Aorta (tissue), 5 donors: ENCODE measurements at regions not wholly inside any gene's neighbourhood (a gene's known extent, or its start where the extent isn't known, plus 50 kb on each side); places are given as distances from the start of the nearest gene placed in this dataset.

Experiments
- ATAC-seq: fragments of 200-7000 bp; cut with Tn5 transposase; one replicate; pipeline ENCODE4 v1.9.1; 2022; ENCODE audit warnings: moderate library complexity; ENCODE audit not compliant: low FRiP score
- DNase-seq, 2 donors: peaks; one replicate each; pipeline ENCODE4 v3.0.0-alpha.2; 2020
- H3K27ac ChIP-seq, 2 donors: one replicate each; pipeline ENCODE4 v1.5.1; 2013; ENCODE audit warnings: low read length in 2 of 2, mild to moderate bottlenecking in 2 of 2, moderate library complexity in 2 of 2, control low read depth in 1 of 2, inconsistent platforms in 1 of 2, low read depth in 1 of 2
- H3K27me3 ChIP-seq, 2 donors: one replicate each; pipeline ENCODE4 v1.6.1; 2013; ENCODE audit warnings: control low read depth in 1 of 2, low read length in 1 of 2, mild to moderate bottlenecking in 1 of 2, moderate library complexity in 1 of 2; ENCODE audit not compliant: insufficient read depth in 2 of 2, control insufficient read depth in 1 of 2
- H3K36me3 ChIP-seq, 2 donors: one replicate each; pipeline ENCODE4 v1.6.1; 2013; ENCODE audit warnings: control low read depth in 1 of 2, low read length in 1 of 2, mild to moderate bottlenecking in 1 of 2; ENCODE audit not compliant: insufficient read depth in 2 of 2, control insufficient read depth in 1 of 2
- H3K4me1 ChIP-seq, 2 donors: one replicate each; pipeline ENCODE4 v1.6.1; 2013; ENCODE audit warnings: low read length in 2 of 2, control low read depth in 1 of 2, mild to moderate bottlenecking in 1 of 2, moderate library complexity in 1 of 2; ENCODE audit not compliant: insufficient read depth in 2 of 2, control insufficient read depth in 1 of 2
- H3K4me3 ChIP-seq, 2 donors: one replicate each; pipeline ENCODE4 v1.5.1; 2013; ENCODE audit warnings: low read length in 2 of 2, control low read depth in 1 of 2, mild to moderate bottlenecking in 1 of 2
- H3K9me3 ChIP-seq: one replicate; pipeline ENCODE4 v1.6.1; 2013; ENCODE audit warnings: mild to moderate bottlenecking, low read length; ENCODE audit not compliant: control insufficient read depth
- WGBS, 2 donors: extraction: QIAGEN DNeasy Blood & Tissue Kit; methylation state at CpG; one replicate each; pipeline ENCODE4 v1.1.7; 2013; 5-methylcytosine and 5-hydroxymethylcytosine counted together
- intact Hi-C, 2 donors: fragments of 100-400 bp; cut with DNase I; formaldehyde crosslinking; loops; one replicate each; pipeline versions ENCODE4 v1.14.2 to v1.15.0; 2022
- donor health status: healthy with polysubstance abuse.
- donor health status: Bipolar disorder and iron deficiency.
- donor health status: DM: no; HTN: no; CAD: no.
- donor health status: DM: no; HTN: no; CAD: no.
- donor health status: DM: yes; HTN: yes; CAD: no.

- no peak for DNase-seq
- intact Hi-C loops, result no loop called here
- ATAC-seq, result no peak
- 6 to 9% methylated on average over 2 of the region's 2 CpGs for WGBS, 2 donors
- Histone ChIP-seq H3K36me3 (peaks cover 0 to 2% of the 10 kb centered on the region in 2 donors), H3K9me3 (no peaks in the 10 kb centered on the region), H3K27me3 (no peaks in the 10 kb centered on the region), H3K27ac (peak overlapping the region in 1 of 2 donors; percentile 70), H3K4me1 (peaks cover 2% of the 10 kb centered on the region in 2 donors), H3K4me3 (peak overlapping the region; percentile 90 to 93)
Observed at GRCh38 chr12:24560192-24560775, 388.6 kb downstream of the BCAT1 start.

GRCh38 chr12:24557738-24558137, 391.2 kb downstream of the BCAT1 start:
- Histone ChIP-seq H3K4me3 (no peak overlapping the region), H3K9me3 (no peaks in the 10 kb centered on the region), H3K36me3 (peaks cover 0 to 2% of the 10 kb centered on the region in 2 donors), H3K27me3 (no peaks in the 10 kb centered on the region), H3K27ac (no peak overlapping the region), H3K4me1 (peaks cover 2 to 7% of the 10 kb centered on the region in 2 donors)
- no peak for DNase-seq
- no peak for ATAC-seq
- WGBS, 2 donors, result 95 to 97% methylated on average over 1 of the region's 1 CpG
- intact Hi-C loops, result no loop called here

GRCh38 chr12:24555730-24556129, 393.2 kb downstream of the BCAT1 start:
- Histone ChIP-seq H3K27ac (no peak overlapping the region), H3K36me3 (peaks cover 0 to 2% of the 10 kb centered on the region in 2 donors), H3K4me3 (no peak overlapping the region), H3K9me3 (no peaks in the 10 kb centered on the region), H3K27me3 (no peaks in the 10 kb centered on the region), H3K4me1 (peaks cover 2 to 7% of the 10 kb centered on the region in 2 donors)
- DNase-seq (no peak), ATAC-seq (no peak)
- WGBS, 2 donors, result 93% methylated on average over 2 of the region's 2 CpGs
- intact Hi-C loops, result no loop called here

GRCh38 chr12:24554612-24555295, 394.1 kb downstream of the BCAT1 start:
- intact Hi-C loops, result no loop called here
- Histone ChIP-seq H3K4me3 (no peak overlapping the region), H3K4me1 (peaks cover 2 to 7% of the 10 kb centered on the region in 2 donors), H3K36me3 (peaks cover 0 to 2% of the 10 kb centered on the region in 2 donors), H3K27me3 (no peaks in the 10 kb centered on the region), H3K27ac (no peak overlapping the region), H3K9me3 (no peaks in the 10 kb centered on the region)
- DNase-seq (no peak), ATAC-seq (no peak)
- 85 to 90% methylated on average over 11 of the region's 11 CpGs for WGBS, 2 donors

GRCh38 chr12:24553259-24553658, 395.6 kb downstream of the BCAT1 start:
- Histone ChIP-seq H3K27ac (no peak overlapping the region), H3K36me3 (peaks cover 0 to 2% of the 10 kb centered on the region in 2 donors), H3K4me1 (peaks cover 2 to 5% of the 10 kb centered on the region in 2 donors), H3K4me3 (no peak overlapping the region), H3K27me3 (no peaks in the 10 kb centered on the region), H3K9me3 (no peaks in the 10 kb centered on the region)
- intact Hi-C loops, result no loop called here
- WGBS, 2 donors, result 92 to 96% methylated on average over 3 of the region's 3 CpGs
- DNase-seq, result no peak
- ATAC-seq, result no peak

GRCh38 chr12:24551163-24551786, 397.6 kb downstream of the BCAT1 start:
- Histone ChIP-seq H3K4me1 (peaks cover 2 to 5% of the 10 kb centered on the region in 2 donors), H3K27me3 (no peaks in the 10 kb centered on the region), H3K9me3 (no peaks in the 10 kb centered on the region), H3K4me3 (no peak overlapping the region), H3K27ac (no peak overlapping the region), H3K36me3 (peaks cover 0 to 2% of the 10 kb centered on the region in 2 donors)
- ATAC-seq, result no peak
- WGBS, 2 donors, result 87 to 93% methylated on average over 10 of the region's 10 CpGs
- DNase-seq, result no peak
- intact Hi-C loops, result no loop called here

GRCh38 chr12:24550609-24551008, 398.3 kb downstream of the BCAT1 start:
- no peaks in the 10 kb centered on the region for H3K36me3 ChIP-seq
- no peak for ATAC-seq
- no peaks in the 10 kb centered on the region for H3K9me3 ChIP-seq
- peaks cover 0 to 5% of the 10 kb centered on the region in 2 donors for H3K4me1 ChIP-seq
- no peak overlapping the region for H3K4me3 ChIP-seq
- intact Hi-C loops, result no loop called here
- H3K27ac ChIP-seq, result no peak overlapping the region
- H3K27me3 ChIP-seq, result no peaks in the 10 kb centered on the region
- no peak for DNase-seq
- whole genome bisulfite sequencing, 2 donors, result 93 to 94% methylated on average over 1 of the region's 1 CpG

GRCh38 chr12:24546661-24547060, 402.2 kb downstream of the BCAT1 start:
- H3K4me1 ChIP-seq, result no peaks in the 10 kb centered on the region
- 98 to 100% methylated on average over 2 of the region's 2 CpGs for WGBS, 2 donors
- no peaks in the 10 kb centered on the region for H3K27me3 ChIP-seq
- no peak overlapping the region for H3K27ac ChIP-seq
- H3K4me3 ChIP-seq, result no peak overlapping the region
- H3K9me3 ChIP-seq, result no peaks in the 10 kb centered on the region
- intact Hi-C loops, result no loop called here
- ATAC-seq (no peak), DNase-seq (no peak)
- H3K36me3 ChIP-seq, result no peaks in the 10 kb centered on the region

GRCh38 chr12:24546084-24546483, 402.8 kb downstream of the BCAT1 start:
- Histone ChIP-seq H3K36me3 (no peaks in the 10 kb centered on the region), H3K4me1 (no peaks in the 10 kb centered on the region), H3K9me3 (no peaks in the 10 kb centered on the region), H3K4me3 (no peak overlapping the region), H3K27ac (no peak overlapping the region), H3K27me3 (no peaks in the 10 kb centered on the region)
- no peak for DNase-seq
- intact Hi-C loops, result no loop called here
- WGBS, 2 donors, result 88 to 95% methylated on average over 2 of the region's 2 CpGs
- ATAC-seq, result no peak
